K562 (cell line): ENCODE measurements at regions not wholly inside any gene's neighbourhood (a gene's known extent, or its start where the extent isn't known, plus 50 kb on each side); places are given as distances from the start of the nearest gene placed in this dataset.

Source experiments
- ATAC-seq: fragments of 200-7000 bp; cut with Tn5 transposase; 3 replicates; pipeline ENCODE4 v1.9.1; 2020; ENCODE audit warnings: moderate library complexity
- BruUV-seq: library from RNA; stranded (reverse); fragments of 400-500 nt; replicated peaks from 2 replicates; lab custom pipeline; 2021; lab: Mats Ljungman, UMichigan
- CTCF ChIA-PET: fragments of 300-600 bp; formaldehyde crosslinking; extraction: SDS; loops from one replicate; lab custom pipeline; 2021; ENCODE audit warnings: low intra/inter-chr PET ratio; lab: Yijun Ruan, JAX
- POLR2A ChIA-PET: fragments of 300-600, 350-650 bp; sonication (Branson Sonifier 250); formaldehyde crosslinking; extraction: SDS; loops from one replicate; lab custom pipeline; 2021; ENCODE audit warnings: antibody characterized with exemption, inconsistent platforms; lab: Yijun Ruan, JAX
- DNase-seq, 4 experiments: peaks; one replicate each; pipeline versions ENCODE4 v3.0.0 to v3.0.0-alpha.2; 2011 to 2018; ENCODE audit warnings: low spot score in 3 of 4, mixed read lengths in 3 of 4; ENCODE audit errors: extremely low read depth in 1 of 4
- FAIRE-seq: peaks from 2 replicates; lab custom pipeline; 2011; peaks lifted over from hg19 to GRCh38; lab: Jason Lieb, UNC
- H2AFZ ChIP-seq: 2 replicates; pipeline ENCODE4 v1.6.0; 2011; ENCODE audit warnings: low read depth, low read length, control low read depth, inconsistent platforms
- H3K27ac ChIP-seq: fragments of 200-600 bp; 3 replicates; pipeline ENCODE4 v1.8.0; 2011; ENCODE audit warnings: low read depth, mild to moderate bottlenecking, control low read depth, inconsistent platforms, low read length, moderate library complexity, mixed read lengths; ENCODE audit errors: extremely low read depth
- H3K27me3 ChIP-seq, 2 experiments: fragments of 300-600 bp in 1 of 2; 2 replicates in 1 of 2; 3 replicates in 1 of 2; pipeline versions ENCODE4 v1.6.0 to v1.8.0; 2011; ENCODE audit warnings: inconsistent platforms in 2 of 2, low read length in 2 of 2, mild to moderate bottlenecking in 1 of 2, mixed read lengths in 1 of 2, moderate library complexity in 1 of 2; ENCODE audit not compliant: control insufficient read depth in 2 of 2, insufficient read depth in 2 of 2
- H3K36me3 ChIP-seq: fragments of 300-600 bp; 3 replicates; pipeline ENCODE4 v1.8.0; 2011; ENCODE audit warnings: mild to moderate bottlenecking, low read length, inconsistent platforms; ENCODE audit not compliant: control insufficient read depth, insufficient read depth
- H3K4me1 ChIP-seq, 2 experiments: fragments of 200-600 bp in 1 of 2; replicated peaks in 1 of 2; 2 replicates in 1 of 2; 3 replicates in 1 of 2; pipeline versions ENCODE4 v1.5.1 to v1.8.0; 2011; ENCODE audit warnings: inconsistent platforms in 2 of 2, low read length in 2 of 2, mild to moderate bottlenecking in 1 of 2, mixed read lengths in 1 of 2, moderate library complexity in 1 of 2; ENCODE audit not compliant: control insufficient read depth in 2 of 2, insufficient read depth in 2 of 2
- H3K4me2 ChIP-seq: 2 replicates; pipeline ENCODE4 v1.6.1; 2011; ENCODE audit warnings: low read length, control low read depth, inconsistent platforms, mixed read lengths; ENCODE audit not compliant: insufficient read depth
- H3K4me3 ChIP-seq: fragments of 200-600 bp; sonication (generic), shearing (Covaris generic); 2 replicates; pipeline ENCODE4 v1.5.1; 2016; ENCODE audit warnings: control low read depth, inconsistent platforms
- H3K79me2 ChIP-seq: fragments of 200-600 bp; 3 replicates; pipeline ENCODE4 v1.8.0; 2011; ENCODE audit warnings: low read length, inconsistent platforms; ENCODE audit not compliant: control insufficient read depth, insufficient read depth
- H3K9ac ChIP-seq, 2 experiments: 2 replicates each; pipeline versions ENCODE4 v1.6.0 to v1.6.1; 2011; ENCODE audit warnings: low read depth in 2 of 2, low read length in 2 of 2, control low read depth in 1 of 2, inconsistent platforms in 1 of 2, mild to moderate bottlenecking in 1 of 2, mixed read lengths in 1 of 2; ENCODE audit not compliant: insufficient read depth in 1 of 2
- H3K9me1 ChIP-seq: one replicate; pipeline ENCODE4 v1.6.0; 2011; ENCODE audit warnings: inconsistent platforms, mild to moderate bottlenecking, low read length, moderate library complexity; ENCODE audit not compliant: control insufficient read depth, insufficient read depth
- H3K9me3 ChIP-seq: replicated peaks from 2 replicates; pipeline ENCODE4 v1.5.1; 2011; ENCODE audit warnings: low read depth, low read length, inconsistent platforms; ENCODE audit not compliant: control insufficient read depth, insufficient read depth
- H4K20me1 ChIP-seq: replicated peaks from 2 replicates; pipeline ENCODE4 v1.6.1; 2011; ENCODE audit warnings: low read length, inconsistent platforms, mixed read lengths; ENCODE audit not compliant: control insufficient read depth, insufficient read depth
- HOXB6 ChIP-seq: fragments of 250-450 bp; sonication (Bioruptor Pico); IDR thresholded peaks from 2 replicates; pipeline ENCODE4 v1.5.1; 2022; ENCODE audit warnings: mild to moderate bottlenecking, borderline replicate concordance
- IRF1 ChIP-seq: sonication (generic); formaldehyde crosslinking; IDR thresholded peaks from 2 replicates; pipeline ENCODE4 v1.8.0; 2022; ENCODE audit warnings: missing genetic modification reagents, mild to moderate bottlenecking, borderline replicate concordance
- MIER1 ChIP-seq: fragments of 450-650 bp; IDR thresholded peaks from 2 replicates; pipeline ENCODE4 v1.6.1; 2016; ENCODE audit warnings: antibody characterized with exemption, mild to moderate bottlenecking, low read depth
- SNIP1 ChIP-seq: fragments of 450-650 bp; IDR thresholded peaks from 2 replicates; pipeline ENCODE4 v1.7.1; 2017; ENCODE audit warnings: low read depth, mild to moderate bottlenecking
- ZKSCAN1 ChIP-seq: fragments of 150-350 bp; IDR thresholded peaks from 2 replicates; pipeline ENCODE4 v1.6.1; 2016; ENCODE audit warnings: low read depth, low read length
- ZNF324 ChIP-seq: fragments of 250-450 bp; sonication (Bioruptor Pico); IDR thresholded peaks from 2 replicates; pipeline ENCODE4 v1.4.0; 2020; ENCODE audit warnings: mild to moderate bottlenecking
- WGBS: fragments of 100-300 bp; shearing (Covaris generic); methylation state at CpG from one replicate; pipeline ENCODE4 v1.1.6; 2016; ENCODE audit warnings: low coverage, mixed read lengths; ENCODE audit not compliant: insufficient coverage; ENCODE audit errors: missing lambda C conversion rate; 5-methylcytosine and 5-hydroxymethylcytosine counted together
- in situ Hi-C: fragments of 300-500 bp; cut with MboI; formaldehyde crosslinking; loops from 4 replicates; pipeline ENCODE4 v1.15.0; 2018; ENCODE audit warnings: inconsistent platforms, mixed read lengths
- intact Hi-C: fragments of 100-400 bp; cut with micrococcal nuclease; formaldehyde crosslinking; loops from 2 replicates; pipeline ENCODE4 v1.14.2; 2022
- TF ChIP-seq, protein P1 (sequence below), 3 experiments: IDR thresholded peaks in 2 of 3; conservative IDR thresholded peaks in 1 of 3; 2 replicates each; pipeline ENCODE4 v1.5.1; 2011 to 2012; ENCODE audit warnings: low read length in 3 of 3, mild to moderate bottlenecking in 3 of 3, control low read depth in 2 of 3, improper control_type of control experiment in 1 of 3, inconsistent platforms in 1 of 3, low read depth in 1 of 3, mixed read lengths in 1 of 3, moderate library complexity in 1 of 3; ENCODE audit not compliant: insufficient read depth in 2 of 3
- TF ChIP-seq, protein P2 (sequence below): sonication (generic); formaldehyde crosslinking; IDR thresholded peaks from 2 replicates; pipeline ENCODE4 v1.8.1; 2022; ENCODE audit warnings: missing genetic modification reagents

GRCh38 chr10:33862536-33863105, 528.2 kb upstream of the NRP1 start:
- WGBS = 1% methylated on average over 12 of the region's 12 CpGs
- DNase-seq = no peak

More at GRCh38 chr10:33862536-33863105, 528.2 kb upstream of the NRP1 start:
- Histone ChIP-seq H3K27ac (no peak overlapping the region), H3K9me3 (no peaks in the 10 kb centered on the region), H4K20me1 (no peaks in the 10 kb centered on the region), H2AFZ (no peak overlapping the region), H3K27me3 (no peaks in the 10 kb centered on the region; a peak in 1 of 5 replicates), H3K4me3 (no peak overlapping the region), H3K4me2 (no peak overlapping the region), H3K9ac (no peak overlapping the region), H3K36me3 (no peaks in the 10 kb centered on the region), H3K4me1 (no peaks in the 10 kb centered on the region), H3K9me1 (no peaks in the 10 kb centered on the region), H3K79me2 (no peaks in the 10 kb centered on the region)
- ChIA-PET CTCF (no interaction called here), POLR2A (interaction anchor here (0.5 kb wide), 1 partner anchor 335 kb away, joined by 3 read pairs; no protein-coding TSS in a partner anchor)
- no peak for FAIRE-seq
- BruUV-seq = no TSS peak
- in situ Hi-C loops = no loop called here
- intact Hi-C loops = no loop called here
- TF ChIP-seq HOXB6 (CRISPR knock-in tag) = no peak
- TF ChIP-seq MIER1 = no peak
- TF ChIP-seq SNIP1 = no peak
- TF ChIP-seq, protein P1, sequence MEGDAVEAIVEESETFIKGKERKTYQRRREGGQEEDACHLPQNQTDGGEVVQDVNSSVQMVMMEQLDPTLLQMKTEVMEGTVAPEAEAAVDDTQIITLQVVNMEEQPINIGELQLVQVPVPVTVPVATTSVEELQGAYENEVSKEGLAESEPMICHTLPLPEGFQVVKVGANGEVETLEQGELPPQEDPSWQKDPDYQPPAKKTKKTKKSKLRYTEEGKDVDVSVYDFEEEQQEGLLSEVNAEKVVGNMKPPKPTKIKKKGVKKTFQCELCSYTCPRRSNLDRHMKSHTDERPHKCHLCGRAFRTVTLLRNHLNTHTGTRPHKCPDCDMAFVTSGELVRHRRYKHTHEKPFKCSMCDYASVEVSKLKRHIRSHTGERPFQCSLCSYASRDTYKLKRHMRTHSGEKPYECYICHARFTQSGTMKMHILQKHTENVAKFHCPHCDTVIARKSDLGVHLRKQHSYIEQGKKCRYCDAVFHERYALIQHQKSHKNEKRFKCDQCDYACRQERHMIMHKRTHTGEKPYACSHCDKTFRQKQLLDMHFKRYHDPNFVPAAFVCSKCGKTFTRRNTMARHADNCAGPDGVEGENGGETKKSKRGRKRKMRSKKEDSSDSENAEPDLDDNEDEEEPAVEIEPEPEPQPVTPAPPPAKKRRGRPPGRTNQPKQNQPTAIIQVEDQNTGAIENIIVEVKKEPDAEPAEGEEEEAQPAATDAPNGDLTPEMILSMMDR (IDR thresholded peaks at IDR 0.05 in 2 of 3, conservative IDR thresholded peaks at IDR 0.05 in 1 of 3; ENCODE audit: insufficient read depth in 2 of 3, low read depth in 1 of 3, low read length in 3 of 3) = no peak
- TF ChIP-seq IRF1 (CRISPR knock-in tag) = no peak
- TF ChIP-seq ZNF324 (CRISPR knock-in tag) = no peak
- no peak for TF ChIP-seq ZKSCAN1
- TF ChIP-seq, protein P2, sequence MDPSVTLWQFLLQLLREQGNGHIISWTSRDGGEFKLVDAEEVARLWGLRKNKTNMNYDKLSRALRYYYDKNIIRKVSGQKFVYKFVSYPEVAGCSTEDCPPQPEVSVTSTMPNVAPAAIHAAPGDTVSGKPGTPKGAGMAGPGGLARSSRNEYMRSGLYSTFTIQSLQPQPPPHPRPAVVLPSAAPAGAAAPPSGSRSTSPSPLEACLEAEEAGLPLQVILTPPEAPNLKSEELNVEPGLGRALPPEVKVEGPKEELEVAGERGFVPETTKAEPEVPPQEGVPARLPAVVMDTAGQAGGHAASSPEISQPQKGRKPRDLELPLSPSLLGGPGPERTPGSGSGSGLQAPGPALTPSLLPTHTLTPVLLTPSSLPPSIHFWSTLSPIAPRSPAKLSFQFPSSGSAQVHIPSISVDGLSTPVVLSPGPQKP (CRISPR knock-in tag) = no peak
- ATAC-seq = no peak
